ENCODE measurements at regions not wholly inside any gene's neighbourhood (a gene's known extent, or its start where the extent isn't known, plus 50 kb on each side); places are given as distances from the start of the nearest gene placed in this dataset.

- Histone ChIP-seq H3K4me3 (ENCODE audit: low read depth in 1 of 5, low read length in 5 of 5) (no peak overlapping the region), H3K27me3 (ENCODE audit: control insufficient read depth in 5 of 5, insufficient read depth in 4 of 5, low read length in 5 of 5) (peaks cover 0 to 7% (median 2%) of the 10 kb centered on the region in 5 donors), H3K4me1 (ENCODE audit: control insufficient read depth in 5 of 5, insufficient read depth in 5 of 5, low read length in 5 of 5) (no peaks in the 10 kb centered on the region), H3K9me3 (ENCODE audit: control insufficient read depth in 5 of 5, low read length in 5 of 5) (peaks cover 2 to 11% (median 5%) of the 10 kb centered on the region in 5 donors), H3K27ac (ENCODE audit: low read depth, low read length) (no peak overlapping the region), H3K36me3 (ENCODE audit: control insufficient read depth in 5 of 5, insufficient read depth in 5 of 5, low read length in 5 of 5) (no peaks in the 10 kb centered on the region), H3K9ac (ENCODE audit: low read length in 5 of 5) (no peak overlapping the region)
Measured at GRCh38 chr21:38205940-38206339, 50.9 kb upstream of the KCNJ15 start.

GRCh38 chr21:38206646-38207045, 50.1 kb upstream of the KCNJ15 start:
- no peaks in the 10 kb centered on the region for H3K36me3 ChIP-seq (ENCODE audit: control insufficient read depth in 5 of 5, insufficient read depth in 5 of 5, low read length in 5 of 5)
- H3K9ac ChIP-seq (ENCODE audit: low read length in 5 of 5), result no peak overlapping the region
- peaks cover 2 to 11% (median 5%) of the 10 kb centered on the region in 5 donors for H3K9me3 ChIP-seq (ENCODE audit: control insufficient read depth in 5 of 5, low read length in 5 of 5)
- H3K27ac ChIP-seq (ENCODE audit: low read depth, low read length), result no peak overlapping the region
- peaks cover 0 to 7% (median 2%) of the 10 kb centered on the region in 5 donors for H3K27me3 ChIP-seq (ENCODE audit: control insufficient read depth in 5 of 5, insufficient read depth in 4 of 5, low read length in 5 of 5)
- no peak overlapping the region for H3K4me3 ChIP-seq (ENCODE audit: low read depth in 1 of 5, low read length in 5 of 5)
- H3K4me1 ChIP-seq (ENCODE audit: control insufficient read depth in 5 of 5, insufficient read depth in 5 of 5, low read length in 5 of 5), result no peaks in the 10 kb centered on the region
